Thymus (tissue), 11 donors: ENCODE measurements at regions not wholly inside any gene's neighbourhood (a gene's known extent, or its start where the extent isn't known, plus 50 kb on each side); places are given as distances from the start of the nearest gene placed in this dataset.
"Not testable (repeated sequence)": the region's sequence is repeated elsewhere in the genome, so short reads cannot be mapped to it uniquely, and the experiment has no call there.

ENCODE experiments used
- DNase-seq, 9 donors: peaks; one replicate each; pipeline ENCODE4 v3.0.0-alpha.2; 2013; ENCODE audit warnings: low spot score in 9 of 9, low read depth in 6 of 9, missing footprints in 1 of 9
- H3K27ac ChIP-seq, 2 donors: one replicate each; pipeline ENCODE4 v1.5.1; 2013; ENCODE audit warnings: control low read depth in 1 of 2, low read depth in 1 of 2, low read length in 1 of 2, mild to moderate bottlenecking in 1 of 2, moderate library complexity in 1 of 2
- H3K27me3 ChIP-seq, 2 donors: one replicate each; pipeline ENCODE4 v1.5.1; 2013; ENCODE audit warnings: low read length in 1 of 2; ENCODE audit not compliant: control insufficient read depth in 2 of 2, insufficient read depth in 1 of 2
- H3K36me3 ChIP-seq, 2 donors: one replicate each; pipeline ENCODE4 v1.5.1; 2013; ENCODE audit warnings: low read length in 1 of 2, mild to moderate bottlenecking in 1 of 2, moderate library complexity in 1 of 2; ENCODE audit not compliant: control insufficient read depth in 2 of 2, insufficient read depth in 2 of 2
- H3K4me1 ChIP-seq, 2 donors: one replicate each; pipeline ENCODE4 v1.5.1; 2013; ENCODE audit warnings: low read length in 2 of 2; ENCODE audit not compliant: control insufficient read depth in 2 of 2, insufficient read depth in 2 of 2
- H3K4me3 ChIP-seq, 2 donors: one replicate each; pipeline ENCODE4 v1.5.1; 2013; ENCODE audit warnings: low read length in 2 of 2, control low read depth in 1 of 2, mild to moderate bottlenecking in 1 of 2
- H3K9me3 ChIP-seq, 2 donors: one replicate each; pipeline ENCODE4 v1.5.1; 2013; ENCODE audit warnings: low read length in 1 of 2, mild to moderate bottlenecking in 1 of 2; ENCODE audit not compliant: control insufficient read depth in 2 of 2, insufficient read depth in 1 of 2
- WGBS: extraction: QIAGEN DNeasy Blood & Tissue Kit; methylation state at CpG from one replicate; pipeline ENCODE4 v1.1.7; 2013; 5-methylcytosine and 5-hydroxymethylcytosine counted together
- donor health status: healthy.

GRCh38 chr15:31222773-31223341 lies 103.8 kb upstream of the KLF13 start:
- Histone ChIP-seq H3K9me3 (peaks cover 0 to 11% of the 10 kb centered on the region in 2 donors), H3K27ac (peak overlapping the region in 1 of 2 donors; percentile 32), H3K4me1 (peaks cover 29 to 58% of the 10 kb centered on the region in 2 donors), H3K4me3 (no peak overlapping the region), H3K36me3 (peaks cover 0 to 3% of the 10 kb centered on the region in 2 donors), H3K27me3 (no peaks in the 10 kb centered on the region)
- DNase-seq: no peak
- 81% methylated on average over 10 of the region's 10 CpGs for WGBS

GRCh38 chr15:31223478-31224350 lies 102.9 kb upstream of the KLF13 start:
- H3K27me3 ChIP-seq: no peaks in the 10 kb centered on the region
- peak overlapping the region in 1 of 2 donors; percentile 27 for H3K27ac ChIP-seq
- peaks cover 0 to 3% of the 10 kb centered on the region in 2 donors for H3K36me3 ChIP-seq
- peaks cover 29 to 55% of the 10 kb centered on the region in 2 donors for H3K4me1 ChIP-seq
- no peak for DNase-seq
- WGBS: 83% methylated on average over 42 of the region's 42 CpGs
- H3K9me3 ChIP-seq: peaks cover 0 to 11% of the 10 kb centered on the region in 2 donors
- no peak overlapping the region for H3K4me3 ChIP-seq

GRCh38 chr15:31224661-31225060 lies 102.0 kb upstream of the KLF13 start:
- not testable (repeated sequence) for H3K27ac ChIP-seq
- H3K4me1 ChIP-seq: peaks cover 25 to 58% of the 10 kb centered on the region in 2 donors
- WGBS: 93% methylated on average over 4 of the region's 4 CpGs

GRCh38 chr15:31225356-31225955 lies 101.2 kb upstream of the KLF13 start:
- Histone ChIP-seq H3K27ac (no peak overlapping the region), H3K27me3 (no peaks in the 10 kb centered on the region), H3K4me1 (peaks cover 28 to 55% of the 10 kb centered on the region in 2 donors), H3K36me3 (peaks cover 0 to 3% of the 10 kb centered on the region in 2 donors), H3K4me3 (no peak overlapping the region), H3K9me3 (peaks cover 0 to 11% of the 10 kb centered on the region in 2 donors)
- DNase-seq: no peak
- WGBS: 94% methylated on average over 18 of the region's 18 CpGs

More at GRCh38 chr15:31224661-31225060, 102.0 kb upstream of the KLF13 start:
- peaks cover 0 to 11% of the 10 kb centered on the region in 2 donors for H3K9me3 ChIP-seq
- DNase-seq, H3K27me3 ChIP-seq, H3K36me3 ChIP-seq, H3K4me3 ChIP-seq: not testable (repeated sequence)

GRCh38 chr15:31226021-31226420 lies 100.6 kb upstream of the KLF13 start:
- H3K27ac ChIP-seq: no peak overlapping the region
- H3K4me3 ChIP-seq: no peak overlapping the region
- H3K4me1 ChIP-seq: peaks cover 25 to 60% of the 10 kb centered on the region in 2 donors
- DNase-seq: no peak
- peaks cover 0 to 11% of the 10 kb centered on the region in 2 donors for H3K9me3 ChIP-seq
- no peaks in the 10 kb centered on the region for H3K27me3 ChIP-seq
- peaks cover 0 to 3% of the 10 kb centered on the region in 2 donors for H3K36me3 ChIP-seq
- WGBS: 98% methylated on average over 9 of the region's 9 CpGs

- H3K4me3 ChIP-seq: no peak overlapping the region
- H3K36me3 ChIP-seq: peaks cover 0 to 3% of the 10 kb centered on the region in 2 donors
- peaks cover 0 to 11% of the 10 kb centered on the region in 2 donors for H3K9me3 ChIP-seq
- 95% methylated on average over 2 of the region's 2 CpGs for WGBS
- H3K4me1 ChIP-seq: peaks cover 22 to 53% of the 10 kb centered on the region in 2 donors
- no peaks in the 10 kb centered on the region for H3K27me3 ChIP-seq
- DNase-seq: no peak
- H3K27ac ChIP-seq: no peak overlapping the region
Measured at GRCh38 chr15:31227235-31227634, 99.4 kb upstream of the KLF13 start.

- no peak for DNase-seq
- 50% methylated on average over 7 of the region's 7 CpGs for WGBS
- no peak overlapping the region for H3K27ac ChIP-seq
- H3K27me3 ChIP-seq: no peaks in the 10 kb centered on the region
- H3K4me1 ChIP-seq: peaks cover 17 to 48% of the 10 kb centered on the region in 2 donors
- peaks cover 0 to 11% of the 10 kb centered on the region in 2 donors for H3K9me3 ChIP-seq
- peaks cover 0 to 3% of the 10 kb centered on the region in 2 donors for H3K36me3 ChIP-seq
- no peak overlapping the region for H3K4me3 ChIP-seq
Measured at GRCh38 chr15:31228011-31228484, 98.6 kb upstream of the KLF13 start.

GRCh38 chr15:31228980-31229826 lies 97.4 kb upstream of the KLF13 start:
- H3K27ac ChIP-seq: no peak overlapping the region
- no peaks in the 10 kb centered on the region for H3K36me3 ChIP-seq
- 93% methylated on average over 8 of the region's 8 CpGs for WGBS
- peaks cover 13 to 43% of the 10 kb centered on the region in 2 donors for H3K4me1 ChIP-seq
- H3K4me3 ChIP-seq: no peak overlapping the region
- DNase-seq: no peak
- H3K27me3 ChIP-seq: no peaks in the 10 kb centered on the region
- H3K9me3 ChIP-seq: peaks cover 0 to 11% of the 10 kb centered on the region in 2 donors
